Muscle of arm (tissue), 1 donor: ENCODE measurements at regions not wholly inside any gene's neighbourhood (a gene's known extent, or its start where the extent isn't known, plus 50 kb on each side); places are given as distances from the start of the nearest gene placed in this dataset.

ENCODE experiments used
- DNase-seq: peaks from one replicate; pipeline ENCODE4 v3.0.0-alpha.2; 2013

DNA sequence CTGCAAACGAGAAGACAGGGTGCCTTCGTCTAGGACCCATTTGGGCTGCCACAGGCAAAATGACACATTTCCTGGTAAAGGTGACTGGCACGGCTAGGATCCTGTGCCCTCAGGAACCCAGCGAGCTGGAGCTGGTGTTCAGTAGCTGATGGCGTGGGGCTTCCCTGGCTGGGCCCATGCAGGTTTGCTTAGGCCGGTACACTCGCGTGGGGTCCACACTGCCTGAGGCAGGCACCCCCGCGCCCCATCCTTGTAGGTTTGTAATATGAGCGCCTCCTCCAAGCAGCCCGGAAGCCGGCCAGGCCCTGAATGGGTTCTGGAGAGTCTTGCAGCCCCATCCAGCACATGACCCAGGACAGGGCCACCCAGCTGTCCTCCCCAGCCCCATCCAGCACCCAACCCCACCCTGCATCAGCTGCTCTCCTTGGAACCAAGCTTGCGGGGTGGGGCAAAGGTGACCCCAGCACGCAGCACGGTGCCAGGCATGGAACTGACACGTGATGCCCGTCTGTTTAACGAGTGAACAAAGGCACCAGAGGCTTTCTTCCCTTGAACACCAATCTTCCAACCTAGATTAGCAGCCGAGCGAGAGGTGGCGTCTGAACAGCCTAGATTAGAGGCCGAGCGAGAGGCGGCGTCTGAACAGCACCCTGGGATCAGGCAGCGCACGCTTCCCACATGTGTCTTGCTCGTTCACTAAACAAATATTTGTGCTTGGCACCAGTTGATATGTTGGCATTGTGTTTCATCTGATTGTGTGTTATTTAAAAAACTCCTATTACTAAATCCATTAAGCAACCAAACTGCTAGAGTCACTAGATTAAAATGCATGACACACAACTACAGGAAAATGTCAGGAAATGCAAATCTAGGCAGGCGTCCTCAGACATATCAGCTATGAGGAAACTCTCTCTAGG, 112.1 kb downstream of the DLL1 start:
- DNase-seq, result no peak

DNA sequence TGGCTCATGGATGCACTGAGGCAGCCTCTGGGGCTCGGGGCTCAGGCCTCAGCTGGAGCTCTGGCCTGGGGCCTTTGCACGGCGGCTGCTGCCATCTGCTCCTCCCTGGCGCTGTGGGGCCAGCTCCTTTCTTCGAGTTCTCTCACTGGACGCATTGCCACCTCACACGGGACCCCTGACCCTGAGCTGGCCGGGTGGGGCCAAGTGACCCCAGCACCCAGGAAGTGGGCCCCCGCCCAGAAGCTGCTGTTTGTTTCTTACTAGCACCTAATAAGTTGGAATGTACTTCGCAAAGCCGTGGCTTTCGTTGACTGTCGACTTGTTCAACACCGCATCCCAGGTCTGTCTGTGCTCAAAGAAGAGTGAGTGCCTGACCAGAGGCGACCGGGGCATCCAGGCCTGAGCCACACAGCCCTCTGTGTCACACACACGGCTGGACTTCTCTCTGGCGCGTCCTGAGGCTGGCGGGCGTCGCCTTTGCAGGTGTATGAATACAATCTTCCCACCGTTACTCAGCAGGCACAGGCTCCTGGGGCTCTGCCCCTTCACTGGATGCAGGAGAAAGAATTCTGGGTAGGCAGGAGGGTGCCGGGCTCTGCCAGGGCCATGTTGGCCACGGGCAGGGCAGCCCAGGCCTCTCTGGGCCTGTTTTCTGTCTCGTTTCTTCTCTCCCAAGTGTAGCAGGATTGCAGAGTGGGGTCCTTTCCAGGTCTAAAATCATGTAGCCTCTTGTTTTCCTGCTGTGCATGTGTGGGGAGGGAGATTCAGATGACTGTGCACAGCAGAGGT, 112.9 kb downstream of the DLL1 start:
- DNase-seq, result no peak

DNA sequence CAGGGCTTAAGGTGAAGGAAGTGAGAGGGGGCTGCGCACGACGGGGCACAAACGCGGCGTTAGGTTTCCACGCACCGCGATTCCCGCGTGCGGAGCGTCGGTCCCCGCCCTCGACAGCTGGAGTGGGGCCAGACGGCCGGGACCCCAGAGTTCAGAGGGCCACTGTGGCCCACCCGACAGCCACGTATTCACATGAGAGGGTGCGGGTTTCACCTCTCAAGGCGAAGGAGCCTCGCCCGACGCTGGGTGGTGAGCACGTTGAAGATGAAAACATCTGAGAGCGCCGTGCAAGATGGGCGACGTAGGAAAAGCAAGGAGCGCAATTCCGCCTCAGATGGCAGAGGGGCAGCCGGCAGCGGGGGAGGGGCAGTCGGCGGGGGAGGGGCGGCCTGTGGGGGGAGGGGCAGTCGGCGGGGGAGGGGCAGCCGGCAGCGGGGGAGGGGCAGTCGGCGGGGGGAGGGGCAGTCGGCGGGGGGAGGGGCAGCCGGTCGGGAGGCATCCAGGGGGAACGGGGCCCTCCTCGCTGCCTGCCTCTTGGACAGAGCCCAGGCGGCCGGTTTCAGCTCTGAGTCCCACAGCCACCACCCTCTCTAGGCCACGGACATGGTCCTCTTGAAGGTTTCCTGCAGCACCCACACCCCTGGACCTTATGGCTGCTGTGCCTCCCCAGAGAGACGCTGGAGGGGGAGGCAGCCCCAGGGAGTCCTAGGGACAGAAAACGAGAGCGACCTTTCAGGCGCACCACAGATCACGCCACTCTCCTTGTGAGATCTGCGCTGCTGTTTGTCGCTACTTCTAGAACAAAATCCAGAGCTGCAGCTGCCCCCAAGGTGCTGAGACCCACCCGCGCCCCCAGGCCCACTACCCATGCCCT, 113.7 kb downstream of the DLL1 start:
- no peak for DNase-seq

DNA sequence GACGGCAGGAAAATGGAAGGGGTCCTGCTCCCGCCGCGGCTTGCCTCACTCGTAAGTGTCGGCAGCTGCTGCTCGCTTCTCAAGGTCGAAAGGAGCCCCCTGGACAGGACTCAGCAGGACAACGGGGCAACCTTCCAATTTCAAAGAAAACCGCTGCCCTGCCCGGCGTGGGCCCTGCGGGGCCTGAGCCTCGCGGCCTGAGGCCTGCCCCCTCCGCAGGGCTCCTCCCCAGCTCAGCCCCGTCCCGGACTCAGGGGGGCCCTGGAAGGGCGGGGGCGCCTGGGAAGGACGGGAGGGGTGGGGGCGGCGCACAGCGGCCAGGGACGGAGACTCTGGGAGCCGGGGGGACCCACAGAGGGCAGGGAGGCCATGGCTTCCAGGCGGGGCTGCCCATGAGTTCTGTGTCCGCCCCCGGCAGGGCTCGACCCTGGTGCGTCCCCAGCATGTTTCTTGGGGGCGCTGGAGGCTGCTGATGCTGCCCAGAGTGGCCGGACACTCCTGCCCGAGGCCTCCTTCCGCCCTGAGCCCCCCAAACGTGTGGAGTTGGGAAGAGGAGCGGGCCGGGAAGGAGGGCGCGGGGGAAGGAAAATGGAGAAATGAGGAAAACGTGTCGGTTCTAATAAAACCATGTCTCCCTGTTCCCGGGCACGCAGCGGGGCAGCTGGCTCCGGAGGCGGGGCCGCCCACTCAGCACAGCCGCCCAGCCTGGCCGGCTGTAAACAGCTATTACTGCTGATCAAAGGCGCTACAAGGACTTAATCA, 114.6 kb downstream of the DLL1 start:
- no peak for DNase-seq

DNA sequence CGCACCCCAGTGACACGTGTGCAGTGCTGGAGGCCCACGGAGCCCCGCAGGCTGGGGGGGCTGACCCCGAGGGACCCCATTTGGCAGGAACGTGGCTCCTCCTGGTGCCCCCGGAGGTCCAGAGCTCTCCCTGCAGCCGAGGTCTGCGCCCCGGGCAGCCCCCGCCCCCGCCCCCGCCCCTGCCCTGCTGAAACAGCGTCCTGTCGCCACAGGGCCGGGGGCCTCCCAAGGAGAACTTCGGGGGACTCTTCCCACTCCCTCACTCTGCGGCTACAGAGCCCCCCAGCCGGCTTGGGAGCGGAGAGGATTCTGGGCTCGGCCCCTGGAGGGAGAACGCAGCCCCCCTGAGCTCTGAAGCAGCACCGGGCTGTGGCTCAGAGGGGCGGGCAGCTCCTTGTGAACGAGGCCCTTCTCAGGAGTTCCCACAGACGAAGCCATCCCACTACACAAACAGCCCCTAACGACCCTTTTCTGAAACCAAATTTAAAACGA, 115.2 kb downstream of the DLL1 start:
- DNase-seq, result no peak

DNA sequence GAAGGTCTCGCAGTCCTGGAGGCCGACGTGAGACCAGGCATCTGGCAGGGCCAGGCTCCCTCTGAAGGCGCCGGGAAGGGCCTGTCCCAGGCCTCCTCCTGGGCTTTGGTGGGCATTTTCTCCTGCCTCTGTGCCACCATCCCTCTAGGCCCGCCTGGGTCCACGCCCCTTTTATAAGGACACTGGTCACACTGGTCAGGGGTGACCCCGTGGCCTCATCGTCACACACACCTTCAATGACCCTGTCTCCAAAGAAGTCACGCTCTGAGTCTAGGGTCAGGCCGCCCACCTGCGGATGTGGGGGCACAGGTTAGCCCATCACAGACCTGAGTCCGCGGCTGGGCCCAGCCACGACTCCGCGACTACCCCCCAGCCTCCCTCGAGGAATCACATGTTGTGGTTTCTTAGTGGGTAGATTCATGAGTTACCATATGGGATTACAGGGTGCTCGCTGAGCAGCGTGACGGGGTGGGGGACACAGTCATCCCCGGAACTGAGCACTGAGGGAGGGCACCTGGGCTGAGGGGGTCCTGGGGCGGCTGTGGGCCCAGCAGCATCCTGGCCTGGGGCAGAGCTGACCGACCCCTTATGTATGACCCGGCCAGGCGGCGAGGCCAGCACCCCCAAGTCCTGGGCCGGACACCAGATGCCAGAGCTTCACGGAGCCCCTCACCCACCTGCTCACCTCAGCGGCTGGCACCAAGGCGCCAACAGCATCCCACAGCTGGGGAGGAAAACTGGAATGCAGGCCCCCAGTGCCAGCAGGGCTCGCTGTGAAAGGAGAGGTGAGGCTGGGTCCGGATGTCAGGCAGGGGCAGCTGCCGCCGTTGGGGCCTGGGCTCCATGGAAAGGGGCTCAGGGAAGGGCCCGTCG, 115.9 kb downstream of the DLL1 start:
- no peak for DNase-seq

DNA sequence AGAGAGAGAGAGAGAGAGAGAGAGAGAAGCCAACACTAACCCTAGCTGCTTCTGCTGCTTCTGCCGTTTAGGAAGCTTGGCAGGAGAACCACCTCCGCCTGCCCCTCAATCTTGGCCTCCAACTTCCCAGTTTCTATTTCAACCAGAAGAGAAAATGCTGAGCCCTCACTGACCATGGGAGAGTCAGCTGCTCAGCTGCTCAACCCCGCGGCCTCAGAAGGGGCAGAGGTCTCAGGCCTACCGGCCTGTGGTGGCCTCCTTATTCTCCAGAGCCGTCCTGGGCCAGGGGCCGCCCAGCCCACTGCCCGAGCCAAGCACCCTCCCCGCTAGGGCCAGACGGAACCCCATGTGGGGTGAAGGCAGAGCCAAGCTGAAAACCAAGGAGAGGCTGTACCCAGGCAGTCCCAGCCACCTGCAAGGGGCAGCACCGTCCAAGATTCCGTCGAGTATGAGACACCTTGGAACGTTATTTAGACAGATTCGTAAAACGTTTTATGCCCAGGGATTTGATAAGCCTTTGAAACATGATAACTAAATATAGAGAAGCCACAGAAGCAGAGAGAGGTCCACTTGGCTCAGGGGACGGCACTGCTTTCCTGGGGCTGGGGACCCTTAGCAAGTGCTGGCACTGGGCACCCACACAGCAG, 116.6 kb downstream of the DLL1 start:
- DNase-seq, result no peak

DNA sequence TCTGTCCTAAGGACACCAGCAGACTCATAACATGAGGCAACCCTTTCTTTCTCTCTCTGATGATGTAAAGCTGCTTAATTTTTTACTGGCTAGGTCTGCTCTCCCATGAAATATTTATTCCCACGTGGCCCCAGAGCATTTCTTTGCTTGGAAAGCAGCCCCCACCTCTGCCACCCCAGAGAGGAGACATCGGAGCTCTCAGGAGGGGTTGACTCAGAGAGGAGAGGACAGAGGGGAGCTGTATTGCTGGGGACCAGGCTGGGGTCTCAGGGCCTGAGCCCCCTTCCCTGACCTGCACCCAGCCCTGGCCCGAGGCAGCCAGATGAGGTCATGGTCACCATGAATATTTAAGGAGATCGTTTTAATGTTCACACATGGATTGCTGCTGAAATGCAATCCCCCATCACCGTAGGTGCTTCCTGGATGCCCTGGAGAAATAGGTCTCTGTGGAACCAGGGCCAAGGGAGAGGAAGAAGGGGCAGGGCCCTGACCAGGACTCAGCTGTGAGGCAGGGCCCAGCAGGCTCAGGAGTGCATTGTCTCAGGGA, 117.5 kb downstream of the DLL1 start:
- no peak for DNase-seq

DNA sequence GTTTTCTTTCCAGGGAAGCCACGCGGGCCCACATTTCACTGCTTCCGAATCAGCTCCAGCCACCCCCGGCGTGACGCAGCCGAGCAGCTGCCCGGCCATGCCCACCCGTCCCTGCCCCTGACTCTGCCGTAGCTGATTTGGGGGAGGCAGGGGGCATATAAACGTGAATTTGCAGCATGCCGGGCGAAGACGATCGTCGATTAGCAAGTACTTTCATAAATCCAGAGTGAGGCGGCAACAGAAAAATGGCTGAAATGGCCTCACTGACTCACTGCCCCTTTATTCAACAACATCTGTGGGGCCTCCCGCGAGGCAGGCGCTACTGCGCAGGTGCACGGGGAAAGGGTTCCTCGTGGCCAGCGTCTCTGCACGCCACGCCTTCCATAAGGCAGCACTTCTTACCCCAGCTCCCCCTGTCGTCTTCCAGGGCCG, 118.0 kb downstream of the DLL1 start:
- no peak for DNase-seq

DNA sequence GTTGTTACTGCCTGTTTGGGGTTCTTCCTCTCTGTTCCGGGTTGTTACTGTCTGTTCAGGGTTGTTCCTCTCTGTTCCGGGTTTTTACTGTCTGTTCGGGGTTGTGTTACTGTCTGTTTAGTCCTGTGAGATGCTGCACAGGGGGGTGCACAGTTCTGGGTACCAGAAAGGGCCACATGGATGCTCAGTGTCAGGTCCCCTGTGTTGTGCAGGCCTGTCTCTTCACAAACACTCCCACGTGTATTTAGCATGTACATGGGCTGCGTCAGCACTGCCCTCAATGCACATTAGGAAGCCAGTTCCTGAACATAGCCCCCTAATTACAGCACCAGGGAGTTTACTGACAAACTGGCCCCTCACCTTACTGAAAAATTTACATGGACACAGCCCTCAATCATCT, 118.5 kb downstream of the DLL1 start:
- DNase-seq, result no peak

DNA sequence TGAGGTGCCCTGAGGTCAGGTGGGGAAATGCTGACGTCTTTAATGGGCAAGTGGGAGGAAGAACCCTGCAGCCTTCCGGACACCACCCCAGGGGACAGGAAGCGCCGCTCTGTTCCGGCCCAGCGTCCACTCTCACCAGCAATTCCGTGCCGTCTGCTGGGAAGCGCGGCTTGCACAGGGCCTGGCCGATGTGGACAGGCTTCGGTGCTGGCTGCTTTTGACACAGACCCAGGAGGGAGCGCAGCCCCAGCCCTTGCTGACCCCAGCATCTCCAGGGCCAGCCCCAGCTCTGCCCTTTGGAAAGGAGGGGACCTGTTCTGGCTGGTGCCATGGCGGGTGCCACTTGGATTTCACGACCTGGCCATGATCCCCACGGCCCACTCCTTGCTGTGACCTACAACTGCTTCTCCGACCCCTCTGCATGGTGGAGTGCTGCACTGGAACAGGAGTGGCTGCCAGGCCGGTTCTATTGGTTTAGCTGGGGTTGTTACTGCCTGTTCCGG, 123.2 kb downstream of the DLL1 start:
- DNase-seq, result no peak

DNA sequence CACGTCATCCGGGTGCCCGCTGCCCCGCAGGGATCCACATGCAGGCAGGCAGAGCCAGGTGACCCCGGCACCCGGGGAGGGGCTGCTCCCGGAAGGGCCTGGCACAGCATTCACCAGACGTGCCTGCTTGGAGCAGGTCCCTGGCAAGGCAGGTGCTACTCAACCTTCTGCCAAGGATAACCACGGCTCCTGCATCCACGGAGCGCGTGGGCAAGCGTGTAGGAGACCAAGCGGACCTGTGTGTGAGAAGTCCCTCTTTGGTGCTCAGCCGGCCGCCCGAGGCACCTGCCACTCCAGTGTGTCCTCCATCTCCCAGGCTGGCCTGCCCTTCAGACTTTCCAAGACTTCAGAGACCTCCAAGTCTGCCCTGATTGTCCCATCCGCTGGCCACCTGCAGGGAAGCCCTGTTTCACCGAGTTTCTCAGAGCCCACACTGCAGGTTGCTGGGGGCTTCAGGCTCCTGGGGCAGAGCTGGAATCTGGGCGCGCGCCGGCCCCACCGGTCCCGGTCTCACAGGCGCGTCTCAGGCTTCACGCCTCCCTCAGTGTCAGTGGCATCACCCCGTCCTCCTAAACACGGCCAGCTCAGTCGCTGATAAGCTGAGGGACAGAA, 124.3 kb downstream of the DLL1 start:
- DNase-seq, result no peak

DNA sequence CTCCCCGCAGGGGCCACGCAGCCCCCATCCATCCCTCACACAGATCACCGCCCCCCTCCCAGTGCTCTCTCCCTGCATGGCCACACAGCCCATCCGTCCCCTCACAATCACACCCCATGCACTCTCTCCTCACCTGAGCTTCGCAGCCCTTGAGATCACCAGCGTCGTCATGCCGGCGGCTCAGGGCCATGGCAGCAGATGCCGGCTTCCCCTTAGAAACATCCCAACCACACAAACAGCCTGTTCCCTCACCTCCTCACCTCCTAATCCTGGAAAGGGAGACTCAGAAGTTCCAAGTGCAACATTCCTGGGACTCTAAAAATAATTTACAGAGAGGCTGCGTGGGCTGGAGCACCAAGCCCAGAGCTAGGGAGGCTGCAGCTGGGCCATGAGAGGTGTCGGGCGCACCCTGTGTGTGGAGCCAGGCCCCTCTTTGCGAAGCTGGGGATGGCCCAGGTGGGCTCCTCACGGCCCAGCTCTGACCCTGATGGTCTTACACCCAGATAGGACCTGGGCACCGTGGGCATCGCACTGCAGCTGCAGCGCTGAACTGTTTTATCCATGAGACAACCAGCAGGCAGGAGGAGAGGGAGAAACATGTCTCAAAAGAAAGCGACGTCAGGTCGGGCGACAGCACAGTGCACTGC, 125.3 kb downstream of the DLL1 start:
- DNase-seq, result no peak

DNA sequence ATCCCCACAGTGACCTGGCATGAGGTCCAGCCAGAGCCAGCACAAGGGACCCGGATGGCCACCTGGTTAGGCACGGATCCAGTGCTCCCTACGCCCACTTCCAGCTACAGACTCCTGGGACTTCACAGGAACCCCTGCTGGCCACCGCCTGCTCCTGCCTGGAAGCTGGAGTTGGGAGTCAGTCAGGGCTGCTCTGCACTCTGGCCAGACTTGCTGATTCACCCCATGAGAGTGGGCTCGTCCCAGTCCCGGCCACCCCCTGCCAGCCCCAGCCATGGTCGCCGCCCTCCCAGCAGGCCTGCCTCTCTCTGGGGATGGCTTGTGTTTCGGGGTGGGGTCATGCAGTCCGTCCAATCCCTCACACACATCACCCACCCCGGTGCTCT, 125.8 kb downstream of the DLL1 start:
- DNase-seq, result no peak

DNA sequence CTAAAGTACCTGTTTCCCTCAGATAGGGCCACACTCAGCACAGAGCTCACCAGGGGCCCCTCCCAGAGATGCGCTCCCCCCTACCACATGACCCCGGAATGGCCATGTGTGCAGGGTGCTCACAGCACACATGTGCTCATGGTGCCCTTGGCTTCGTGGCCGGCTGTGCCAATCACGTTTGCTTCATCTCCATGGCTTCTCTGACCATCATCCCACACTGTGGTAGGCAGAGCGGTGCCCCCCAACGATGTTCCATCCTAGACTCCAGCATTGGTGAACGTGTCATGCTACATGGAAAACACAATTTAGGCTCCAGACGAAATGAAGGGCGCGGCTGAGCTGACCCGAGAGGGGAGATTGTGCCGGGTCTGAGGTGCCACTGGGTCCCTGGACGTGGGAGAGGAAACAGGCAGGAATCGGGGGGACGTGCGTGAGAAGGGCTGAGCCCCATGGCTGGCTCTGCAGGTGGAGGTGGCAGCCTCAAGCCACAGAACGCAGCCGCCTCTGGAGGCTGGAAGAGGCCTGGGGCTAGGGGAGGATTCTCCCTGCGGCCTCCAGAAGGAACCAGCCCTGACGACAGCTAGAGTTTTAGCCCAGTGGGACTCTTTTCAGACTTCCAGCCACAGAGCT, 126.5 kb downstream of the DLL1 start:
- DNase-seq, result no peak

DNA sequence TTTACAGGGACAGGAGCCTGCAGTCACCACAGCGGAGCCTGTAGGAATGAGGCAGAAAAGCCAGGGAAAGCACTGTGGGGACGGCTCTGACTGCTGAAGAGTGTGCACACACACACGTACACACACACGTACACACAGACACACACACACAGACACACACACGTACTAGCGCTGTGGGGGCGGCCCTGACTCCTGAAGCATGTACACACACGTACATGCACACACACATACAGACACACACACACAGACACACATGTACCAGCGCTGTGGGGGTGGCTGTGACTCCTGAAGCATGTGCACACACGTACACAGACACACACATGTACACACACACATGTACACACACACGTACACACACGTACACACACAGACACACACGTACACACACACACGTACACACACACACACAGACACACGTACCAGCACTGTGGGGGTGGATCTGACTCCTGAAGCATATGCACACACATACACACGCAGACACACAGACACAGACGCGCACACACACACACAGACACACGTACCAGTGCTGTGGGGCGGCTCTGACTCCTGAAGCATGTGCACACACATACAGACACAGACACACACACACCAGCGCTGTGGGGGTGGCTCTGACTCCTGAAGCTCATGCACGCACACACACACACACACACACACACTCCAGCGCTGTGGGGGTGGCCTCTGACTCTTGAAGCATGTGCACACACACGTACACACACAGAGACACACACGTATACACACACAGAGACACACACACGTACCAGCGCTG, 127.3 kb downstream of the DLL1 start:
- DNase-seq, result no peak
